DOHH2 (cell line): ENCODE measurements at regions not wholly inside any gene's neighbourhood (a gene's known extent, or its start where the extent isn't known, plus 50 kb on each side); places are given as distances from the start of the nearest gene placed in this dataset.

ENCODE experiments used
- H3F3A ChIP-seq: fragments of 200-600 bp; sonication (generic), shearing (Covaris generic); 2 replicates; pipeline ENCODE4 v1.6.0; 2016; ENCODE audit warnings: antibody characterized with exemption, mild to moderate bottlenecking; ENCODE audit not compliant: control insufficient read depth, insufficient read depth
- H3K27ac ChIP-seq: fragments of 200-600 bp; sonication (generic); 2 replicates; pipeline ENCODE4 v1.5.1; 2014; ENCODE audit warnings: low read depth, mild to moderate bottlenecking, low read length, moderate library complexity
- H3K27me3 ChIP-seq: fragments of 200-600 bp; sonication (generic); 2 replicates; pipeline ENCODE4 v1.6.1; 2014; ENCODE audit warnings: mild to moderate bottlenecking, low read length, mixed read lengths; ENCODE audit not compliant: control insufficient read depth
- H3K36me3 ChIP-seq: fragments of 200-600 bp; sonication (generic); 2 replicates; pipeline ENCODE4 v1.6.1; 2014; ENCODE audit warnings: mild to moderate bottlenecking, low read length, moderate library complexity, mixed read lengths; ENCODE audit not compliant: control insufficient read depth
- H3K4me1 ChIP-seq: fragments of 200-600 bp; sonication (generic); 2 replicates; pipeline ENCODE4 v1.6.1; 2014; ENCODE audit warnings: mild to moderate bottlenecking, low read length, mixed read lengths; ENCODE audit not compliant: control insufficient read depth
- H3K4me2 ChIP-seq: fragments of 200-600 bp; sonication (generic); 2 replicates; pipeline ENCODE4 v1.6.0; 2014; ENCODE audit warnings: mild to moderate bottlenecking, low read length, moderate library complexity
- H3K4me3 ChIP-seq: fragments of 200-600 bp; sonication (generic); 2 replicates; pipeline ENCODE4 v1.5.1; 2014; ENCODE audit warnings: mild to moderate bottlenecking, low read length, mixed read lengths
- H3K79me2 ChIP-seq: fragments of 200-600 bp; sonication (generic); 2 replicates; pipeline ENCODE4 v1.6.1; 2014; ENCODE audit warnings: mild to moderate bottlenecking, low read length, mixed read lengths; ENCODE audit not compliant: control insufficient read depth
- H3K9me2 ChIP-seq: fragments of 200-600 bp; sonication (generic); replicated peaks from 2 replicates; pipeline ENCODE4 v1.6.1; 2014; ENCODE audit warnings: mild to moderate bottlenecking, low read length, mixed read lengths; ENCODE audit not compliant: control insufficient read depth
- H3K9me3 ChIP-seq: fragments of 200-600 bp; sonication (generic); 2 replicates; pipeline ENCODE4 v1.6.1; 2014; ENCODE audit warnings: antibody characterized with exemption, low read length, mixed read lengths; ENCODE audit not compliant: control insufficient read depth, insufficient read depth
- H4K20me1 ChIP-seq: fragments of 200-600 bp; sonication (generic); 2 replicates; pipeline ENCODE4 v1.6.0; 2014; ENCODE audit warnings: low read depth, mild to moderate bottlenecking, antibody characterized with exemption, low read length, moderate library complexity; ENCODE audit not compliant: control insufficient read depth, insufficient read depth
- CTCF ChIP-seq: fragments of 200-600 bp; sonication (generic); IDR thresholded peaks from one replicate; pipeline ENCODE4 v1.5.1; 2014; ENCODE audit warnings: antibody characterized with exemption, mild to moderate bottlenecking, low read depth, low read length; ENCODE audit not compliant: poor library complexity, severe bottlenecking
- EZH2phosphoT487 ChIP-seq: fragments of 200-600 bp; sonication (generic); IDR thresholded peaks from 2 replicates; pipeline ENCODE4 v1.6.1; 2017; ENCODE audit warnings: borderline replicate concordance, mild to moderate bottlenecking, antibody characterized with exemption, low read length, moderate library complexity, mixed read lengths

GRCh38 chr2:39511605-39512433 is 74.7 kb upstream of the MAP4K3 start:
- H3K79me2 ChIP-seq = no peaks in the 10 kb centered on the region
- no peak overlapping the region for H3K27ac ChIP-seq
- H3F3A ChIP-seq = no peaks in the 10 kb centered on the region
- H3K4me3 ChIP-seq = no peak overlapping the region
- no peaks in the 10 kb centered on the region for H3K27me3 ChIP-seq
- peaks cover 10% of the 10 kb centered on the region for H3K4me1 ChIP-seq
- no peaks in the 10 kb centered on the region for H3K9me2 ChIP-seq
- no peaks in the 10 kb centered on the region for H3K9me3 ChIP-seq
- no peak overlapping the region for H3K4me2 ChIP-seq
- no peak for TF ChIP-seq CTCF
- TF ChIP-seq EZH2phosphoT487 = no peak
- H3K36me3 ChIP-seq = no peaks in the 10 kb centered on the region
- no peaks in the 10 kb centered on the region for H4K20me1 ChIP-seq

- Histone ChIP-seq H3K36me3 (no peaks in the 10 kb centered on the region), H4K20me1 (no peaks in the 10 kb centered on the region), H3K4me3 (no peak overlapping the region), H3K4me2 (no peak overlapping the region), H3K79me2 (no peaks in the 10 kb centered on the region), H3F3A (no peaks in the 10 kb centered on the region), H3K4me1 (peaks cover 10% of the 10 kb centered on the region), H3K9me3 (no peaks in the 10 kb centered on the region), H3K9me2 (no peaks in the 10 kb centered on the region), H3K27ac (no peak overlapping the region), H3K27me3 (no peaks in the 10 kb centered on the region)
- no peak for TF ChIP-seq CTCF
- TF ChIP-seq EZH2phosphoT487 = no peak
These were observed 75.4 kb upstream of the MAP4K3 start for GRCh38 chr2:39512434-39512935.

GRCh38 chr2:39512941-39513340 is 75.9 kb upstream of the MAP4K3 start:
- H3K27me3 ChIP-seq = no peaks in the 10 kb centered on the region
- H3K36me3 ChIP-seq = no peaks in the 10 kb centered on the region
- H4K20me1 ChIP-seq = no peaks in the 10 kb centered on the region
- no peaks in the 10 kb centered on the region for H3K9me2 ChIP-seq
- no peak overlapping the region for H3K27ac ChIP-seq
- no peak for TF ChIP-seq EZH2phosphoT487
- no peak for TF ChIP-seq CTCF
- H3K4me1 ChIP-seq = peaks cover 10% of the 10 kb centered on the region
- no peak overlapping the region for H3K4me3 ChIP-seq
- no peaks in the 10 kb centered on the region for H3F3A ChIP-seq
- no peaks in the 10 kb centered on the region for H3K79me2 ChIP-seq
- no peaks in the 10 kb centered on the region for H3K9me3 ChIP-seq
- H3K4me2 ChIP-seq = no peak overlapping the region
